Hippocampal formation (tissue), 2 donors: ENCODE measurements at regions not wholly inside any gene's neighbourhood (a gene's known extent, or its start where the extent isn't known, plus 50 kb on each side); places are given as distances from the start of the nearest gene placed in this dataset.

Experiments
- DNase-seq, 2 donors: peaks; one replicate each; lab custom pipeline; 2025; lab: John Stamatoyannopoulos, UW

DNA sequence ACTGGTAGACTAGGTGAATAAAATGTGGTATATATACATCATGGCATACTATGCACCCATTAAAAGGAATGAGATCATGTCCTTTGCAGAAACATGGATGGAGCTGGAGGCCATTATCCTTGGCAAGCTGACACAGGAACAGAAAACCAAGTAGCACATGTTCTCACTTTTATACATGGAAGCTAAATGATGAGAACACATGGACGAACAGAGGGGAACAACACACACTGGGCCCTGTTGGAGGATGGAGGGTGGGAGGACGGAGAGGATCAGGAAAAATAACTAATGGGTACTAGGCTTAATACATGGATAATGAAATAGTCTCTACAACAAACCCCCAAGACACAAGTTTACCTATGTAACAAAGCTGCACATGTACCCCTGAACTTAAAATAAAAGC, 780.0 kb downstream of the DACH1 start:
- no peak for DNase-seq

DNA sequence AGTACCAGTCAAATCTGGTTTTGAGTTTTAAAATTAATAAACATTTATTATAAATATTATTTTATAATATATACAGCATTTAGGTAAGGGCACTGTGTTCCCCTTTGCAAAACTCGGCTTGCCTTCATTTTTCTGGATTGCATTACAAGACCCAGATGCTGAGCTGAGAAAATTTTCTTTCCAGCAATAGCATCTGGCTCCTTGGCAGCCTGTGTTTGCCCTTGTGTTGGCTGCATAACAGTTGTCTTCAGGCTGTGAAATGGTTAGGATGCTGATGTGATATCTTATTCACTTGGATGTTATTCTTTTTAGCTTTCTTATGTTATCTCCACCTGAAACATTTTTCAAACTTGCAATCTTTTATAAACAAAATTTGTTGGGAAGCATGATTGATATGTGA, 784.4 kb downstream of the DACH1 start:
- DNase-seq, result no peak

DNA sequence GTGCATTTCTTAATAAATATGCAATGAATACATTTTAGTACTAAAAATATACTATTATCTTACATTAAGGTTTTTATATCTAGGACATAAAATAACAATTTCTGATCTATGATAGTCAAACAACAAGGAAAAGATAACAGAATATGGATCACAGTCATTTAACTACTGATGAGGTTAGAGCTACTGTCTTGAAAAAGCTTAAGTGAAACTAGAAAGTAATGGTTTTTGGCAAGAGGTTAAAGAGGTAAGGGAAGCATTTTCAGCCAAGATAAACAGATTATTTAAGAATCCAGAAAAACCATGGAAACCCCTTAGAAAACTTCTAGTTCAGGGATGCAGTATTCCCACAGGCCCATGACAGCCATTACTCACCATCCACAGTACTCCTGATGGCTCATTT, 787.4 kb downstream of the DACH1 start:
- no peak for DNase-seq

DNA sequence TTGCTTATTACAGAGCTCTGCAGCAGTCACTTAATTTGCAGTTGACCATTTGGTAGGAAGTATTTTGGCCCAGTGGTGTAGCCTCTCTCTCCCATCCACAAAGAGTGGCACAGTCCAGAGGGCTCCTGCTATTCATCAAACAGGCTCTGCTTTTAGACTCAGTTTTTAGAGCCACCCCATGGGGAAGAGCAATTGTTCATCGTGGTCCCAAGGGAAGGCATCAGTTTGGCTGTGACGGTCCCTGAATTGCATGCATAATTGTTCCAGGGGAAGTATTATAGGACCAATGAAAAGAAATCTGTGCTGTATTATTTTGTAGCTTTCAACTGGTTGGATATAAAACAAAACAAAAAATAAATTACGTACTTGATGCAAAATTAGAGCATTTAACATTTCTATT, 799.0 kb downstream of the DACH1 start:
- no peak for DNase-seq

DNA sequence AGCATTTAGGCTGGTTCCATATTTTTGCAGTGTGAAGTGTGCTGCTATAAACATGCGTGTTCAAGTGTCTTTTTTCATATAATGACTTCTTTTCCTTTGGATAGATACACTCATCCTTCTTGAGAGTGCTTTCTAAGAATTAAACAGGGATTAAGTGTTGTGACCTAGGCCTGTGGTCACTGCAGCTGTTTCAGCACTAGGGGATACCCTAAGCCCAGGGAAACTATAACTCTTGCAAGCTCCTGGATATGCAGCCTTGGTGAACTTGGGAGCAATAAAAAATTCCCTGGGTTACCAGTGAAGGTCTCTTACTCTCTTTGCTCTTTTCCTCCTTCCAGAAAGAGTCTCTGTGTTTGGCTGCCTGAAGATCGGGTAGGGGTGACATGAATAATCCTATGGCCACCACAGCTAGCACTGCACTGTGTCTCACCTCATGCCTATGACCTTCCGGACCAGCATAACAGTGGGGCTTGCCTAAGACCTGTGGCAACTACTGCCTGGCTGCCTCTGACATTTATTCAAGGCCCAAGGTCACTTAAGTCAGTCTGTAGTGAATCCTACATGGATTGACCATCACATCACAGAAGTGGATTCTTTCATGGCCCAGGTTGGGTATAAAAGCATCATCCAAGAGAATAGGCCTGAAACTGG, 799.7 kb downstream of the DACH1 start:
- DNase-seq, result no peak

DNA sequence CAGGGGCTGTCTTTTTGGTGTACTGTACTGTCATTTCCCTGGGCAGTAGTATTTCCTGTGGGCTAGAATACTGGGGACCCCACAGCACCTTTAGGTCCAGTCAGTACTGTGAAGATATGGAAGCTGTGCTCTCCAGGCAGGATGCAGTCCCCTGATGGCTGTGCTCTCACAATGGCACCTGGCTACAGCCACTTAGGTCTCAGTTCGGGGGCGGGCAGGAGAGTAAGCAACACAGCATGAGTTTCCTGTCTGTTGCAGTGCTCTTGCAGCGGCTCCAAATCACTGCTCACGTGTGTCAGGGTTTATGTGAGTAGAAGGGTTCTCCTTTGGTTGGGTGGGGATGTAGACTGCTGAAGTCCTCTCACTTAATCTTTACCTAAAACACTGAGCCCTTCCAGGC, 810.4 kb downstream of the DACH1 start:
- DNase-seq, result no peak

DNA sequence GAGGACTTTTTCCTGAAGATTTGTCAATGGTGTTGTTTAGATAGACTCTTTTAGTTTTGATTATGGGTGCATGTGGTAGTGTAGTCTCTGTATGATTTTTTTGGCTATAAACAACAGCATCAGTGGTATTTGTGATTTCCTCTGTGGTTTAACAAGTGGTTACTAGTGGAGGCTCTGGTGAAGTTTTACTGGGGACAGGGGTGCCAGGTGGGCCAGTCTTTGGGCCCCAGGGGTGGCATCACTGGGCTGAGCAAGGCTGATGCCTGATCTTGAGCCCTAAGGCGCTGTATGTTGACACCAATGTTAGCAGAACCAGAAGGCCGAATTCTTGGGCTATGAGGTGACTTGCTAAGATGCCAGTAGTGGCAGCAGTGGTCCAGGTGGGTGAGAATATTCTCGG, 811.4 kb downstream of the DACH1 start:
- no peak for DNase-seq

DNA sequence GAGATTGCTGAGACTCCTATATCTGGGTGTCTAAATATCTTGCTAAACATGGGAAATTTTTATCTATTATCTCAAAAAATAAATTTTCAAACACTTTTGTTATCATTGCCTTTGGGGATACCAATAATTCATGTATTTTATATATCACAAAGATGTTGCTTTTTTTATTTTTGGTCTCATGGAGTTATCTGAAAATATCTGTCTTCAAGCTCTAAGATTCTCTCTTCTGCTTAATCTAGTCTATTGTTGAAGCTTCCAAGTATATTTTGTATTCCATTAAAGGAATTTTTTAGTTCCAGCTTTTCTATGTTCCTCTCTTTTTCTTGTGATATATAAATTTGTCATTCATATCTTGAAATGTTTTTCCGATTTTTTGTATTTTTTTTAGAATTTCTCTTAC, 812.0 kb downstream of the DACH1 start:
- DNase-seq, result no peak

DNA sequence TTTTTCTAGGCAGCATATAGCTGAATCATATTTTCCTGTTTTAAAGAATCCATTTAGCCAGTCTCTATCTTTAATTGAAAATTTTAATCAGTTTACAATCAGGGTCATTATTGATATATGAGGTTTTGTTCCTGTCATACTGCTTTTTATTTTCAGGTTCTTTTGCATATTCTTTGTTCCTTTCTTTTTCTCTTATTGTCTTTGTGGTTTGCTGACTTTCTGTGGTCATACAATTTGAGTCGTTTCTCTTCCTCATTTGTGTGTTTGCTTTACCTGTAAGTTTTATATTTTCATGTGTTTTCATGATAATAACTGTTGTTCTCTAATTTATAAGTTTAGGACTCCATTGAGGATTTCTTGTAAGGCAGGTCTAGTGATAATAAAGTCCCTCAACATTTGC, 812.6 kb downstream of the DACH1 start:
- DNase-seq, result no peak

DNA sequence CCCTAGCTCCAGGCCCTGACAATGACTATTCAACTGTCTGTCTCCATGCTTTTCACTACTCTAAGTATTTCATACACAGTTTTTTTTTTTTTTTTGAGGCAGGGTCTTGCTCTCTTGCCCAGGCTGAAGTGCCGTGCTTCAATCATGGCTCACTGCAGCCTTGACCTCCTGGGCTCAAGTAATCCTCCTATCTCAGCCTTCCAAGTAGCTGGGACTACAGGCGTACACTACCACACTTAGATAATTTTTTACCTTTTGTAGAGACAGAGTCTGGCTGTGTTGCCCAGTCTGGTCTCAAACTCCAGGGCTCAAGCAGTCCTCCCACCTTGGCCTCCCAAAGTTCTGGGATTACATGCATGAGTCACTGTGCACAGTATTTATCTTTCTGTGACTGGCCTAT, 815.4 kb downstream of the DACH1 start:
- DNase-seq, result no peak

DNA sequence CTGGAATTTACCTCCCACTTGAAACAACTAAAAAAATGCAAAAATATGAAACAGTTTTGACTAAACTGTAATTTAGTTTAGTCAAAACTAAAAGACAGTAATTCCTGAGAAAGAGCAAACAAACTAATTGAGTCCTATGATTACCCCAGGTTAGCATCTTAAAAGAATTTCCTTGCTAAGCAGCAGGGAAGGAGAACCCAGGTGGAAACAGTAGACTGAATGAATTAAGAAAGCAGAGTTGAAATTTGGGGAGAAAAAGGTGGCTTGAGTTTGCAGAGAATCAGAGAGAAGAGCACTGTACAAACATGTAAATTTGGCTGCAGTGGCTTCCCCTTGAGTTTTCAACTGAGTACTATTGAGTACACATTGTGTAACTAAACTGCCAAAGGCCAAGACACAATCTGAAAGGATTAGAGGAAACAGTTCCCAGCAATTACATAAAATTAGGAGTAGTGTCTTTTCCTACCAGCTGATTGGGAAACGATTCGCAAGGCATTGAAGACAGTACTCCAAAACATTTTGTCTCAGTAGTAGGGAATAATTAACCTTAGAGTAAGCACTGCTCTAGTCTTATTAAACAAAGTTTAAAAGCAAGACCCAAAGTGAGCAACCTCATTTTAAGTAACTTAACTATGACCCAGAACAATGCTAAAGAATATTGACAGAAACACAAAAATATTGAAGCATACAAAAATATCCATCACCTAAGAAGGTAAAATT, 820.5 kb downstream of the DACH1 start:
- DNase-seq, result no peak

DNA sequence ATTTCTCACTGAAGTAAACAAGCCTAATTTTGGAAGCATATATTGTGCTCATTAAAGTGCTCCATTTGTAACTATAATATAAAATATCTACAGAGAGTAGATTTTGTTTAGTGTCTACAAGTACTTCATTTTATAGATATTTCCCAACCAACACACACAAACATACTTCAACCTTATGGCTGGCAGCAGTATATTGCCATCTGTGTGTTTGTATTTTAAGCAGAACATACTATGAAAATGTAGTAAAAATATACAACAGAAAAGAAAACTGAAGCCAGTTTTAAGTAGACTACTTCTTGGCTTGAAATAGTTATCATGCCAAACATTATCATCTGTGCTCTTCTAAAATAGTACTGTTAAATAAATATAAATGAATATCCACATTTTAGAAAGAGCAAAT, 821.9 kb downstream of the DACH1 start:
- no peak for DNase-seq

DNA sequence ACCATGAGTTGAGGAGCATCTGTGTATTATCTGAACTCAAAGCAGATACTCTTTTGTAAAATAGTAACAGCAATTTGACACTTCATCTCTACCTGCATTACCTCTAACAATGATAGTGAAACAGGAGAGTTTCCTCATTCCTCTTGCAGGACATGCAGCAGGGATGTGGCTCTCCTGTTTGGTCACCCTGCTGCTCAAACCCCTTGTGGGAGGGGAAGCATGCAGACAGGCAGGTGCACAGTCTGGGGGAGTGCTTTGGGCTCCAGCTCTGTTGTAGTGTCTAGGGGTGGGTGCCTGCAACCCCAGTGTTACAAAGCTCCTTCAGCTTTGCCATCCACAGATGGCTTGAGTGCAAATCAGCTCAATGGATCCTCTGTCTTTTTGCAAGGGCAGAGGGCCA, 827.6 kb downstream of the DACH1 start:
- no peak for DNase-seq

DNA sequence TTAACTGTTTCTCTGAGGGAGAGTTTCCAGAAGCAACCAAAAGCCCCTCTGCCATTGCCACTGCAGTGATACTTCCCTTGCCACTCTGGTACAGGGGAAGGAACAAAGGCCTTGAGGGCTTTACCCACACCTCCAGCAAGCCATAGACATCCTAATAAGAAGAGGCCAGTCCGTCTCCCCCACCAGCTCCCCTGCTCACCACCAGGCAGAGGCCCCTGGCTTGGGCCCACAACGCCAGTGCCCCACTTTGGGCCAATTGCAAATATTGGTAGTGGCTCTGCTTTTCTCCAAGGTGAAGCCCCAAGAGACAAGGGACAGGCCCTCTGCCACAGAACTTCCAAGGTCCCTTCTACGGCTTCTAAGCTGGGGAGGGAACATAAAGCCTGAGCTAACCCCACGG, 833.0 kb downstream of the DACH1 start:
- DNase-seq, result no peak

DNA sequence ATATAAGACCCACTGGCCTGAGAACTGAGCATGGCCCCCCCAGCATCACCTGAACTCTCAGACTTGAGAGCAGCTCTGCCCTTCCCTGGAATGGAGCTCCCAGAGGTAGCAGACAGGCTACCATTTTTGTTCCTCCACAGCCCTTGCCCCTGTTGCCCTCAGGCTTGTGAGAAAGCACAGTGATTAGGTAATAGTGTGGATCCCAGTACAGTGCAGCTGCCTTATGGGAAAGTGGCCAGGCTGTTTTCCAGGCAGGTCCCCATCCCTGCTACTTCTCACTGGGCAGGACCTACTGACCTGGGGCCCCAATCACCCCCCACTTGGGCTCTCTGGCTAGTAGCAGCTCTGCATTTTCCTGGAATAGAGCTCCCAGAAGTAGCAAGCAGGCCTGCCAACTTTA, 834.0 kb downstream of the DACH1 start:
- DNase-seq, result no peak

DNA sequence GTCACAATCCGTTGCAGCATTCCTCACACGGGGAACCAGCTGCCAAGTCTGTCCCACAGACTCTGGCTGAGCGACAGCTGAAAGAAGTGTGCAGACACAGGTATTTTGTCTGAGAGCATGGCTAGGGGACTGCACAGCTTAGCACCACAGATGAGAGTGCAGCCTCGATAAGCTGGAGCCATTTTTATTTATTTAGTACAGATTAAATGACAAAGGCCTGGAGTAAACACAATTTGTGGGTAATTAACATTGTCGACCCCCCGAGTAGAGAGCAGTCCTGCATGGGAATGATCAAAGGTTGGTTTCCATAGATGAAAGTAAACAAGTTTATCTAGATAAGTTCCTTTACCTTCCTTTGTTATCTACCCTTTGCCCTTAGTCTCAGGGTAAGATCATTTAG, 836.2 kb downstream of the DACH1 start:
- no peak for DNase-seq

DNA sequence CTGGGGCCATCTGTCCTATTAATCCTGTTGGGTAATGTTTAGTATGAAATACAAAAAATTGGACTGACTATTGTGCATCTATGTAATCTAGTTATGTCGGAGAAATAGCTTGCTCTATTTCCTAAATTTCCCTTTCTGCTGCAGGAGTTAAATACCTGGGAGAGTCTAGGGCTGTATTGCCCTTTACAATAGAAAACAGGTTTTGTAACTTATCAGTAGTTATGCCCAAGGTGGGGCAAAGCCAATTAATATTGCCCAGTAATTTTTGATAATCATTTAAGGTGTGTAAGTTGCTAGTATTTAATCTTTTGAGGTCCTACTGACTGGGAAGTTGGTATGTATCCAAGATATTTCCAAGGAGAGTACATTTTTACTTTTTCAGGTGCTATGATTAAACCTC, 838.1 kb downstream of the DACH1 start:
- DNase-seq, result no peak

DNA sequence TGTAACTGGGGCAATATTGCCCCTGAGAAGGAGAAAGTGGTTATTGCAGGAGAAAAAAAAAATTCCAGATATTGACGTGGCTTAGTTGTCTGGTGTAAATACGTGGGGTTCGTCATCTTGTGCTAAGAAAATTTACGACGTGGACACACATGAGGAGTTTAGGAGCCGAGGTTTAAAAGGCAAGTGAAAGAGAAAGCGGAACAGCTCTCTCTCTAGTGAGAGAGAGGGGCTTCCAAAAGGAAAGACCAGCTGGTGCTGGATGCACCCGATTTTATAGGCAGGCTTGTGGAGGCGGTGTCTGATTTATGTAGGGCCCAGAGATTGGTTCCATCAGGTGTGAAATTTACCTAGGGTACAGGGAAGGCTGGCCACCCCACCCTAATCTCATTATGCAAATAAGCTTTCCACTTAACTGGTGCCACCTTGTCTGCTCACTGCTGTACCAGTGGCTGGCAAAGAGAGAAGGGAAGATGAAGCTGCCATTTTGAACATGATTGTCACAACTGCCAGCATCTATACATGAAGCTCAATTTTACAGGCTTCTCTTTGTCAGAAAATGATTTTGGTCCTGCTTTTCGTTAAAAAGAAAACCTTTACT, 845.1 kb downstream of the DACH1 start:
- DNase-seq, result no peak

DNA sequence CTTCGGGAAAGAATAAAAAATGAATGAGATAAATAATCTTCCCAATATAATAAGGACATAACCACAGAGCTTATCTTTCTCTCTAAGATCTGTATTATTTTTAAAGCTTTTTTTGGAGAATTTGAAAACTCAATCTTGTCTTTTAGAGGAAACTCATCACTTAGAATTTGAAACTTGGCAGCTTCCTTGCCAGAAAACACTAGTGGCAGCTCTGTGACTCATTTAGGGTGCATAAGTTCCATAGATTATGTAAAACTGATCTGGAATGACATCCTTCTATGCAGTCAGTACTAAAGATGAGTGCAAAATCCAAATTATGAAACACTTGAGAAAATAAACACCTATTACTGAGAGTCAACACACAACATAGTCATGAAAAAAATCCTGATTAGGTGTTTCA, 848.0 kb downstream of the DACH1 start:
- DNase-seq, result no peak

DNA sequence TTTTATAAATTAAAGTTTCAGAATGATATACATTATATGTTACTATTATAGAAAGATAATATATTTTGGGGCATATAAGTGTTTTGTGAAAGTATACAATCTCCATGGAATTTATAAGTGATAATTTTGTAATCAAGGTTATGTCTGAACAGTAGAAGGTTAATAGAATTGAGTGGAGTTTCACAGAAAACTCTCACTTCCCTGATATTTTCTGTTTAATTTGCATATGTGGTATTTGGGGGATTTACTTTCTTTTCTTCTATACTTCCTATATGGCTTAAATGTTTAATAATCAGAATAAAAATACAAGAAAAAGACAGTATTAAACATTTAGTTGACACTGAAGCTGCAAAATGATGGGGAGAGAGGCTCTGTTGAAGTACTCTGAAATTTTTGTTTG, 848.5 kb downstream of the DACH1 start:
- DNase-seq, result no peak

DNA sequence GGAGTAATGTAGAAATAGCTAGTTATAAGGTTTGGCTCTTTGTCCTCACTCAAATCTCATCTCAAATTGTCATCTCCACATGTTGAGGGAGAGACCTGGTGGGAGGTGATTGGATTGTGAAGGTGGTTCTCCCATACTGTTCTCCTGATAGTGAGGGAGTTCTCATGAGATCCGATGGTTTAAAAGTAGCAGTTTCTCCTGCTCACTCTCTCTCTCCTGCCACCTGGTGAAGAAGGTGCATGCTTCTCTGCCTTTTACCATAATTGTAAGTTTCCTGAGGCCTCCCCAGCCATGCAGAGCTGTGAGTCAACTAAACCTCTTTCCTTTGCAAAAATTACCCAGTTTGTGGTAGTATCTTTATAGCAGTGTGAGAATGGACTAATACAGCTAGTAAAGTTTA, 849.4 kb downstream of the DACH1 start:
- DNase-seq, result no peak

DNA sequence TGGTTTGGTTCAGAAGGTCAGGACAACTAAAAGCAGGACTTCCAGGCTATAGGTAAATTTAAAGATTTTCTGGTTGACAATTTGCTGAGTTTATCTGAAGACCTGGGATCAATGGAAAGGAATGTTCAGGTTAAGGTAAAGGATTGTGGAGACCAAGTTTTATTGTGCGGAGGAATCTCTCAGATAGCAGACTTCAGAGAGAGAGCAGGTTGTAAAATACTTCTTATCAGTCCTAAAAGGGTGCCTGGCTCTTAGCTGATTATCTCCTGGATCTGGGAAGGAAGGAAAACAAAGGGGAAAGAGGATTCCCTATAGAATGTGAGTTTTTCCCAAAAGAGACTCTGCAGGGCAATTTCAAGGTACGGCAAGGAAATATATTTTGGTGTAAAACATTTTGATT, 851.5 kb downstream of the DACH1 start:
- no peak for DNase-seq

DNA sequence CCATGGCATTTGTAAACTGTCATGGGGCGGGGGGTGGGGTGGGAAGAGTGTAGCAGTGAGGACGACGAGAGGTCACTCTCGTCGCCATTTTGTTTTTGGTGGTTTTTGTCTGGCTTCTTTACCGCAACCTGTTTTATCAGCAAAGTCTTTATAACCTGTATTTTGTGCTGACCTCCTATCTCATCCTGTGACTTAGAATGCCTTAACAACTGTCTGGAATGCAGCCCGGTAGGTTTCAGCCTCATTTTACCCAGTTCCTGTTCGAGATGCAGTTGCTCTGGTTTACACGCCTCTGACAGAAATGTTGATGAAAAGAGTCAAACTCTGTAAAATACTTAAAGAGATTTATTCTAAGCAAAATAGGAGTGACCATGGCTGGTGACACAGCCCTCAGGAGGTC, 852.0 kb downstream of the DACH1 start:
- DNase-seq, result no peak

DNA sequence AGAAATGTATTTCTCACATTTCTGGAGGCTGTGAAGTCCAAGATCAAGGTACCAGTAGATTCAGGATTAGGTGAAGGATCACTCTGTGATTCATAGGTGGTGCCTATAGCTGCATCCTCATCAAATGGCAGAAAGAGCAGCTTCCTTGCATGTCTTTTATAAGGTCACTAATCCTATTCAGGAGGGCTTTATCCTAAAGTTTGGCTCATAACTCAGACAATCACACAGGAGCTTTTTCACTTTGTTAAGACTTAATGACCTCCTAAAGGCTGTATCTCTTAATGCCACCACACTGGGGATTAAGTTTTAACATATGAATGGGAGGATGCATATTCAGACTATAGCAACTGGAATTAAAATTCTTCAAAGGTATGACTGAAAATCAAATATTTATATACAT, 861.1 kb downstream of the DACH1 start:
- no peak for DNase-seq
